Thymus (tissue), 11 donors: ENCODE measurements at regions not wholly inside any gene's neighbourhood (a gene's known extent, or its start where the extent isn't known, plus 50 kb on each side); places are given as distances from the start of the nearest gene placed in this dataset.
"Not testable (repeated sequence)": the region's sequence is repeated elsewhere in the genome, so short reads cannot be mapped to it uniquely, and the experiment has no call there.

ENCODE experiments used
- DNase-seq, 9 donors: peaks; one replicate each; pipeline ENCODE4 v3.0.0-alpha.2; 2013; ENCODE audit warnings: low spot score in 9 of 9, low read depth in 6 of 9, missing footprints in 1 of 9
- H3K27ac ChIP-seq, 2 donors: one replicate each; pipeline ENCODE4 v1.5.1; 2013; ENCODE audit warnings: control low read depth in 1 of 2, low read depth in 1 of 2, low read length in 1 of 2, mild to moderate bottlenecking in 1 of 2, moderate library complexity in 1 of 2
- H3K27me3 ChIP-seq, 2 donors: one replicate each; pipeline ENCODE4 v1.5.1; 2013; ENCODE audit warnings: low read length in 1 of 2; ENCODE audit not compliant: control insufficient read depth in 2 of 2, insufficient read depth in 1 of 2
- H3K36me3 ChIP-seq, 2 donors: one replicate each; pipeline ENCODE4 v1.5.1; 2013; ENCODE audit warnings: low read length in 1 of 2, mild to moderate bottlenecking in 1 of 2, moderate library complexity in 1 of 2; ENCODE audit not compliant: control insufficient read depth in 2 of 2, insufficient read depth in 2 of 2
- H3K4me1 ChIP-seq, 2 donors: one replicate each; pipeline ENCODE4 v1.5.1; 2013; ENCODE audit warnings: low read length in 2 of 2; ENCODE audit not compliant: control insufficient read depth in 2 of 2, insufficient read depth in 2 of 2
- H3K4me3 ChIP-seq, 2 donors: one replicate each; pipeline ENCODE4 v1.5.1; 2013; ENCODE audit warnings: low read length in 2 of 2, control low read depth in 1 of 2, mild to moderate bottlenecking in 1 of 2
- H3K9me3 ChIP-seq, 2 donors: one replicate each; pipeline ENCODE4 v1.5.1; 2013; ENCODE audit warnings: low read length in 1 of 2, mild to moderate bottlenecking in 1 of 2; ENCODE audit not compliant: control insufficient read depth in 2 of 2, insufficient read depth in 1 of 2
- WGBS: extraction: QIAGEN DNeasy Blood & Tissue Kit; methylation state at CpG from one replicate; pipeline ENCODE4 v1.1.7; 2013; 5-methylcytosine and 5-hydroxymethylcytosine counted together
- donor health status: healthy.

- Histone ChIP-seq H3K36me3 (no peaks in the 10 kb centered on the region), H3K4me1 (no peaks in the 10 kb centered on the region), H3K27me3 (no peaks in the 10 kb centered on the region), H3K4me3 (no peak overlapping the region), H3K27ac (no peak overlapping the region), H3K9me3 (no peaks in the 10 kb centered on the region)
- 49% methylated on average over 3 of the region's 3 CpGs for WGBS
- DNase-seq: no peak
Observed at GRCh38 chr3:88267847-88268246, 118.1 kb downstream of the C3orf38 start.

- Histone ChIP-seq H3K4me1 (no peaks in the 10 kb centered on the region), H3K27ac (no peak overlapping the region), H3K27me3 (no peaks in the 10 kb centered on the region), H3K9me3 (no peaks in the 10 kb centered on the region), H3K4me3 (no peak overlapping the region), H3K36me3 (no peaks in the 10 kb centered on the region)
- DNase-seq: no peak
- 90% methylated on average over 3 of the region's 3 CpGs for WGBS
Observed at GRCh38 chr3:88280326-88280725, 130.6 kb downstream of the C3orf38 start.

GRCh38 chr3:88282528-88283241 is 132.9 kb downstream of the C3orf38 start:
- Histone ChIP-seq H3K4me3 (no peak overlapping the region), H3K9me3 (no peaks in the 10 kb centered on the region), H3K27me3 (no peaks in the 10 kb centered on the region), H3K36me3 (no peaks in the 10 kb centered on the region), H3K4me1 (no peaks in the 10 kb centered on the region), H3K27ac (no peak overlapping the region)
- no peak for DNase-seq
- WGBS: 96% methylated on average over 6 of the region's 6 CpGs

- WGBS: 92% methylated on average over 4 of the region's 4 CpGs
Observed at GRCh38 chr3:88283242-88283592, 133.5 kb downstream of the C3orf38 start.

GRCh38 chr3:88291486-88291885 is 141.7 kb downstream of the C3orf38 start:
- H3K27me3 ChIP-seq: no peaks in the 10 kb centered on the region
- no peak overlapping the region for H3K4me3 ChIP-seq
- H3K9me3 ChIP-seq: no peaks in the 10 kb centered on the region
- DNase-seq: no peak
- H3K27ac ChIP-seq: no peak overlapping the region
- H3K36me3 ChIP-seq: no peaks in the 10 kb centered on the region
- H3K4me1 ChIP-seq: no peaks in the 10 kb centered on the region

More at GRCh38 chr3:88283242-88283592, 133.5 kb downstream of the C3orf38 start:
- Histone ChIP-seq H3K4me1 (no peaks in the 10 kb centered on the region), H3K27ac (no peak overlapping the region), H3K4me3 (no peak overlapping the region), H3K27me3 (no peaks in the 10 kb centered on the region), H3K9me3 (no peaks in the 10 kb centered on the region), H3K36me3 (no peaks in the 10 kb centered on the region)
- no peak for DNase-seq

GRCh38 chr3:88298189-88298588 is 148.4 kb downstream of the C3orf38 start:
- no peaks in the 10 kb centered on the region for H3K27me3 ChIP-seq
- no peaks in the 10 kb centered on the region for H3K9me3 ChIP-seq
- whole genome bisulfite sequencing: 61% methylated on average over 3 of the region's 3 CpGs
- no peaks in the 10 kb centered on the region for H3K4me1 ChIP-seq
- no peaks in the 10 kb centered on the region for H3K36me3 ChIP-seq
- no peak overlapping the region for H3K4me3 ChIP-seq
- H3K27ac ChIP-seq: no peak overlapping the region
- no peak for DNase-seq

GRCh38 chr3:88301273-88301995 is 151.7 kb downstream of the C3orf38 start:
- no peak for DNase-seq
- WGBS: 94% methylated on average over 3 of the region's 3 CpGs
- Histone ChIP-seq H3K27ac (no peak overlapping the region), H3K36me3 (no peaks in the 10 kb centered on the region), H3K4me3 (no peak overlapping the region), H3K9me3 (no peaks in the 10 kb centered on the region), H3K27me3 (no peaks in the 10 kb centered on the region), H3K4me1 (no peaks in the 10 kb centered on the region)

GRCh38 chr3:88301996-88302393 is 152.2 kb downstream of the C3orf38 start:
- no peaks in the 10 kb centered on the region for H3K4me1 ChIP-seq
- no peak overlapping the region for H3K4me3 ChIP-seq
- H3K27me3 ChIP-seq: no peaks in the 10 kb centered on the region
- no peak for DNase-seq
- H3K9me3 ChIP-seq: no peaks in the 10 kb centered on the region
- no peaks in the 10 kb centered on the region for H3K36me3 ChIP-seq
- H3K27ac ChIP-seq: no peak overlapping the region

- not testable (repeated sequence) for DNase-seq, H3K4me3 ChIP-seq, H3K4me1 ChIP-seq, H3K9me3 ChIP-seq, H3K36me3 ChIP-seq, H3K27me3 ChIP-seq, H3K27ac ChIP-seq
- 94% methylated on average over 30 of the region's 30 CpGs for WGBS
Observed at GRCh38 chr3:88303331-88303904, 153.7 kb downstream of the C3orf38 start.
